ENCODE measurements at regions not wholly inside any gene's neighbourhood (a gene's known extent, or its start where the extent isn't known, plus 50 kb on each side); places are given as distances from the start of the nearest gene placed in this dataset.

- no peak for TF ChIP-seq SIN3A (conservative IDR thresholded peaks at IDR 0.05 in 1 of 2, IDR thresholded peaks at IDR 0.05 in 1 of 2; ENCODE audit: low read depth in 1 of 2, low read length in 2 of 2)
- TF ChIP-seq PHF8 (conservative IDR thresholded peaks at IDR 0.05; ENCODE audit: low read depth, low read length), result no peak
- no peak for TF ChIP-seq TAF1 (IDR thresholded peaks at IDR 0.05; ENCODE audit: low read depth, low read length)
These were observed 158.9 kb upstream of the FGGY start (continued) for GRCh38 chr1:59137968-59138367.

Data from H1 (cell line).